Stomach (tissue), 4 donors: ENCODE measurements at regions not wholly inside any gene's neighbourhood (a gene's known extent, or its start where the extent isn't known, plus 50 kb on each side); places are given as distances from the start of the nearest gene placed in this dataset.
"Not testable (repeated sequence)": the region's sequence is repeated elsewhere in the genome, so short reads cannot be mapped to it uniquely, and the experiment has no call there.

ENCODE experiments used
- POLR2A ChIP-seq, 4 donors: fragments of 450-650 bp; IDR thresholded peaks; one replicate each; pipeline ENCODE4 v1.6.1; 2016; ENCODE audit warnings: antibody characterized with exemption in 4 of 4, control low read depth in 2 of 4, mild to moderate bottlenecking in 1 of 4, moderate library complexity in 1 of 4
- POLR2AphosphoS5 ChIP-seq, 3 donors: sonication (generic); formaldehyde crosslinking; IDR thresholded peaks; one replicate each; pipeline ENCODE4 v1.6.1; 2016; ENCODE audit warnings: antibody characterized with exemption in 3 of 3
- TF ChIP-seq, protein P1 (sequence below), 7 experiments: fragments of 450-650 bp in 4 of 7; fragments of 200-600 bp in 3 of 7; sonication (generic) in 3 of 7; IDR thresholded peaks; one replicate each; pipeline ENCODE4 v1.5.1; 2016 to 2019; ENCODE audit warnings: antibody characterized with exemption in 7 of 7, control low read depth in 2 of 7, mild to moderate bottlenecking in 1 of 7

DNA sequence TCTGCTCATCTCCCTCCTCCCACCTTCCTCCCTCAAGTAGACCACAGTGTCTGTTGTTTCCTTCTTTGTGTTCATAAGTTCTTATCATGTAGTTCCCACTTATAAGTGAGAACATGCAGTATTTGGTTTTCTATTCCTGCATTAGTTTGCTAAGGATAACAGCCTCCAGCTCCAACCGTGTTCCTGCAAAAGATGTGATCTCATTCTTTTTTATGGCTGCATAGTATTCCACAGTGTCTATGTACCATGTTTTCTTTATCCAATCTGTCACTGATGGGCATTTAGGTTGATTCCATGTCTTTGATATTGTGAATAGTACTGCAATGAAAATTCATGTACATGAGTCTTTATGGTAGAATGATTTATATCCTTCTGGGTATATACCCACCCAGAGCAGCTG, 173.5 kb downstream of the MATN1 start:
- TF ChIP-seq, protein P1, sequence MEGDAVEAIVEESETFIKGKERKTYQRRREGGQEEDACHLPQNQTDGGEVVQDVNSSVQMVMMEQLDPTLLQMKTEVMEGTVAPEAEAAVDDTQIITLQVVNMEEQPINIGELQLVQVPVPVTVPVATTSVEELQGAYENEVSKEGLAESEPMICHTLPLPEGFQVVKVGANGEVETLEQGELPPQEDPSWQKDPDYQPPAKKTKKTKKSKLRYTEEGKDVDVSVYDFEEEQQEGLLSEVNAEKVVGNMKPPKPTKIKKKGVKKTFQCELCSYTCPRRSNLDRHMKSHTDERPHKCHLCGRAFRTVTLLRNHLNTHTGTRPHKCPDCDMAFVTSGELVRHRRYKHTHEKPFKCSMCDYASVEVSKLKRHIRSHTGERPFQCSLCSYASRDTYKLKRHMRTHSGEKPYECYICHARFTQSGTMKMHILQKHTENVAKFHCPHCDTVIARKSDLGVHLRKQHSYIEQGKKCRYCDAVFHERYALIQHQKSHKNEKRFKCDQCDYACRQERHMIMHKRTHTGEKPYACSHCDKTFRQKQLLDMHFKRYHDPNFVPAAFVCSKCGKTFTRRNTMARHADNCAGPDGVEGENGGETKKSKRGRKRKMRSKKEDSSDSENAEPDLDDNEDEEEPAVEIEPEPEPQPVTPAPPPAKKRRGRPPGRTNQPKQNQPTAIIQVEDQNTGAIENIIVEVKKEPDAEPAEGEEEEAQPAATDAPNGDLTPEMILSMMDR (IDR thresholded peaks at IDR 0.05): not testable (repeated sequence)
- TF ChIP-seq POLR2AphosphoS5, POLR2A (IDR thresholded peaks at IDR 0.05): not testable (repeated sequence)
